ENCODE measurements at regions not wholly inside any gene's neighbourhood (a gene's known extent, or its start where the extent isn't known, plus 50 kb on each side); places are given as distances from the start of the nearest gene placed in this dataset.
A peak's percentile ranks its signal among the peaks of the same experiment; 100 is the strongest.

GRCh38 chr5:174325961-174326360 lies 280.5 kb downstream of the NSG2 start:
- Histone ChIP-seq H3K9ac (ENCODE audit: low read depth, low read length) (no peak overlapping the region), H3K4me1 (ENCODE audit: insufficient read depth, low read length) (peaks cover 14% of the 10 kb centered on the region; the same call in 1 of the 2 replicates), H3K27ac (ENCODE audit: low read depth, low read length) (no peak overlapping the region), H3K9me3 (ENCODE audit: insufficient read depth, low read depth, low read length) (no peaks in the 10 kb centered on the region), H3K36me3 (ENCODE audit: insufficient read depth, low read length) (no peaks in the 10 kb centered on the region), H3K27me3 (ENCODE audit: insufficient read depth, low read length) (peaks cover 7% of the 10 kb centered on the region; the same call in 1 of the 2 replicates), H3K4me3 (ENCODE audit: low read length) (no peak overlapping the region)
- 77% methylated on average over 6 of the region's 6 CpGs for WGBS

- Histone ChIP-seq H3K27ac (ENCODE audit: low read depth, low read length) (no peak overlapping the region), H3K9me3 (ENCODE audit: insufficient read depth, low read depth, low read length) (no peaks in the 10 kb centered on the region), H3K4me3 (ENCODE audit: low read length) (no peak overlapping the region), H3K36me3 (ENCODE audit: insufficient read depth, low read length) (no peaks in the 10 kb centered on the region), H3K27me3 (ENCODE audit: insufficient read depth, low read length) (peaks cover 7% of the 10 kb centered on the region; the same call in 1 of the 2 replicates), H3K9ac (ENCODE audit: low read depth, low read length) (no peak overlapping the region), H3K4me1 (ENCODE audit: insufficient read depth, low read length) (peaks cover 14% of the 10 kb centered on the region; the same call in 1 of the 2 replicates)
- WGBS: 86% methylated on average over 3 of the region's 3 CpGs
Measured at GRCh38 chr5:174326372-174326771, 280.9 kb downstream of the NSG2 start.

- WGBS: 44% methylated on average over 9 of the region's 10 CpGs
- Histone ChIP-seq H3K27ac (ENCODE audit: low read depth, low read length) (no peak overlapping the region), H3K4me1 (ENCODE audit: insufficient read depth, low read length) (peaks cover 14% of the 10 kb centered on the region; the same call in 1 of the 2 replicates), H3K9me3 (ENCODE audit: insufficient read depth, low read depth, low read length) (no peaks in the 10 kb centered on the region), H3K27me3 (ENCODE audit: insufficient read depth, low read length) (peaks cover 2% of the 10 kb centered on the region; the same call in 1 of the 2 replicates), H3K9ac (ENCODE audit: low read depth, low read length) (no peak overlapping the region), H3K36me3 (ENCODE audit: insufficient read depth, low read length) (no peaks in the 10 kb centered on the region), H3K4me3 (ENCODE audit: low read length) (no peak overlapping the region)
Measured at GRCh38 chr5:174327317-174327864, 281.9 kb downstream of the NSG2 start.

GRCh38 chr5:174327896-174328295 lies 282.4 kb downstream of the NSG2 start:
- no peak overlapping the region for H3K4me3 ChIP-seq (ENCODE audit: low read length)
- H3K9ac ChIP-seq (ENCODE audit: low read depth, low read length): no peak overlapping the region
- no peaks in the 10 kb centered on the region for H3K27me3 ChIP-seq (ENCODE audit: insufficient read depth, low read length)
- H3K4me1 ChIP-seq (ENCODE audit: insufficient read depth, low read length): peaks cover 14% of the 10 kb centered on the region; the same call in 1 of the 2 replicates
- no peak overlapping the region for H3K27ac ChIP-seq (ENCODE audit: low read depth, low read length)
- WGBS: 92% methylated on average over 9 of the region's 9 CpGs
- H3K9me3 ChIP-seq (ENCODE audit: insufficient read depth, low read depth, low read length): no peaks in the 10 kb centered on the region
- H3K36me3 ChIP-seq (ENCODE audit: insufficient read depth, low read length): no peaks in the 10 kb centered on the region

GRCh38 chr5:174328631-174329299 lies 283.3 kb downstream of the NSG2 start:
- Histone ChIP-seq H3K4me3 (ENCODE audit: low read length) (no peak overlapping the region), H3K9ac (ENCODE audit: low read depth, low read length) (no peak overlapping the region; the same call in 1 of the 2 replicates), H3K27me3 (ENCODE audit: insufficient read depth, low read length) (no peaks in the 10 kb centered on the region), H3K36me3 (ENCODE audit: insufficient read depth, low read length) (no peaks in the 10 kb centered on the region), H3K4me1 (ENCODE audit: insufficient read depth, low read length) (peaks cover 14% of the 10 kb centered on the region; the same call in 1 of the 2 replicates), H3K27ac (ENCODE audit: low read depth, low read length) (no peak overlapping the region), H3K9me3 (ENCODE audit: insufficient read depth, low read depth, low read length) (no peaks in the 10 kb centered on the region)
- 84% methylated on average over 13 of the region's 13 CpGs for WGBS

GRCh38 chr5:174329738-174330137 lies 284.2 kb downstream of the NSG2 start:
- H3K4me3 ChIP-seq (ENCODE audit: low read length): no peak overlapping the region
- H3K27ac ChIP-seq (ENCODE audit: low read depth, low read length): no peak overlapping the region
- peaks cover 14% of the 10 kb centered on the region; the same call in 1 of the 2 replicates for H3K4me1 ChIP-seq (ENCODE audit: insufficient read depth, low read length)
- H3K9me3 ChIP-seq (ENCODE audit: insufficient read depth, low read depth, low read length): no peaks in the 10 kb centered on the region
- no peaks in the 10 kb centered on the region for H3K27me3 ChIP-seq (ENCODE audit: insufficient read depth, low read length)
- no peaks in the 10 kb centered on the region for H3K36me3 ChIP-seq (ENCODE audit: insufficient read depth, low read length)
- no peak overlapping the region for H3K9ac ChIP-seq (ENCODE audit: low read depth, low read length)
- 84% methylated on average over 5 of the region's 5 CpGs for WGBS

- peaks cover 24% of the 10 kb centered on the region; the same call in 1 of the 2 replicates for H3K4me1 ChIP-seq (ENCODE audit: insufficient read depth, low read length)
- WGBS: 82% methylated on average over 13 of the region's 13 CpGs
- no peaks in the 10 kb centered on the region for H3K9me3 ChIP-seq (ENCODE audit: insufficient read depth, low read depth, low read length)
- no peaks in the 10 kb centered on the region for H3K36me3 ChIP-seq (ENCODE audit: insufficient read depth, low read length)
- H3K27ac ChIP-seq (ENCODE audit: low read depth, low read length): no peak overlapping the region
- H3K9ac ChIP-seq (ENCODE audit: low read depth, low read length): no peak overlapping the region
- no peaks in the 10 kb centered on the region for H3K27me3 ChIP-seq (ENCODE audit: insufficient read depth, low read length)
- H3K4me3 ChIP-seq (ENCODE audit: low read length): no peak overlapping the region
Measured at GRCh38 chr5:174335682-174336364, 290.3 kb downstream of the NSG2 start.

GRCh38 chr5:174336479-174336878 lies 291.0 kb downstream of the NSG2 start:
- H3K36me3 ChIP-seq (ENCODE audit: insufficient read depth, low read length): no peaks in the 10 kb centered on the region
- H3K9me3 ChIP-seq (ENCODE audit: insufficient read depth, low read depth, low read length): no peaks in the 10 kb centered on the region
- no peak overlapping the region for H3K4me3 ChIP-seq (ENCODE audit: low read length)
- H3K27me3 ChIP-seq (ENCODE audit: insufficient read depth, low read length): no peaks in the 10 kb centered on the region
- H3K27ac ChIP-seq (ENCODE audit: low read depth, low read length): no peak overlapping the region
- peaks cover 24% of the 10 kb centered on the region; the same call in 1 of the 2 replicates for H3K4me1 ChIP-seq (ENCODE audit: insufficient read depth, low read length)
- H3K9ac ChIP-seq (ENCODE audit: low read depth, low read length): no peak overlapping the region
- WGBS: 93% methylated on average over 5 of the region's 5 CpGs

- 0 out of 2 replicates have a peak overlapping the region, but pooled peaks have one; percentile 10 for H3K27ac ChIP-seq (ENCODE audit: low read depth, low read length)
- peaks cover 24% of the 10 kb centered on the region; the same call in 1 of the 2 replicates for H3K4me1 ChIP-seq (ENCODE audit: insufficient read depth, low read length)
- no peaks in the 10 kb centered on the region for H3K27me3 ChIP-seq (ENCODE audit: insufficient read depth, low read length)
- no peak overlapping the region for H3K4me3 ChIP-seq (ENCODE audit: low read length)
- H3K36me3 ChIP-seq (ENCODE audit: insufficient read depth, low read length): no peaks in the 10 kb centered on the region
- H3K9ac ChIP-seq (ENCODE audit: low read depth, low read length): no peak overlapping the region
- WGBS: 41% methylated on average over 14 of the region's 18 CpGs
- no peaks in the 10 kb centered on the region for H3K9me3 ChIP-seq (ENCODE audit: insufficient read depth, low read depth, low read length)
Measured at GRCh38 chr5:174337276-174338184, 292.0 kb downstream of the NSG2 start.

GRCh38 chr5:174338185-174339010 lies 292.9 kb downstream of the NSG2 start:
- 66% methylated on average over 13 of the region's 13 CpGs for WGBS
- H3K4me1 ChIP-seq (ENCODE audit: insufficient read depth, low read length): peaks cover 24% of the 10 kb centered on the region; the same call in 1 of the 2 replicates
- no peaks in the 10 kb centered on the region for H3K27me3 ChIP-seq (ENCODE audit: insufficient read depth, low read length)
- H3K27ac ChIP-seq (ENCODE audit: low read depth, low read length): no peak overlapping the region
- no peaks in the 10 kb centered on the region for H3K9me3 ChIP-seq (ENCODE audit: insufficient read depth, low read depth, low read length)
- H3K9ac ChIP-seq (ENCODE audit: low read depth, low read length): no peak overlapping the region
- no peak overlapping the region for H3K4me3 ChIP-seq (ENCODE audit: low read length)
- no peaks in the 10 kb centered on the region for H3K36me3 ChIP-seq (ENCODE audit: insufficient read depth, low read length)

All from HUES64 (cell line).